MCF 10A (cell line): ENCODE measurements at regions not wholly inside any gene's neighbourhood (a gene's known extent, or its start where the extent isn't known, plus 50 kb on each side); places are given as distances from the start of the nearest gene placed in this dataset.

Experiments used
- BruUV-seq: library from RNA; stranded (reverse); fragments of 400-500 nt; replicated peaks from 2 replicates; lab custom pipeline; 2021; lab: Mats Ljungman, UMichigan
- CTCF ChIA-PET: fragments of 300-600 bp; sonication (Branson Sonifier 250); formaldehyde crosslinking; extraction: SDS; loops from one replicate; lab custom pipeline; 2021; ENCODE audit warnings: antibody characterized with exemption, inconsistent platforms; lab: Yijun Ruan, JAX
- POLR2A ChIA-PET: fragments of 300-600, 350-650 bp; sonication (Branson Sonifier 250); formaldehyde crosslinking; extraction: SDS; loops from one replicate; lab custom pipeline; 2020; ENCODE audit warnings: antibody characterized with exemption, inconsistent platforms; lab: Yijun Ruan, JAX
- DNase-seq: peaks from one replicate; pipeline ENCODE4 v3.0.0-alpha.2; 2018; ENCODE audit not compliant: unreplicated experiment
- H3K27ac Mint-ChIP-seq: one replicate; pipeline ENCODE4 v1.8.0; 2022; ENCODE audit warnings: mild to moderate bottlenecking, low read depth, mixed read lengths; ENCODE audit not compliant: unreplicated experiment
- H3K27me3 Mint-ChIP-seq: one replicate; pipeline ENCODE4 v1.8.0; 2022; ENCODE audit warnings: mixed read lengths; ENCODE audit not compliant: insufficient read depth, unreplicated experiment
- H3K36me3 Mint-ChIP-seq: one replicate; pipeline ENCODE4 v1.8.0; 2022; ENCODE audit warnings: mild to moderate bottlenecking, moderate library complexity, mixed read lengths; ENCODE audit not compliant: insufficient read depth, unreplicated experiment
- H3K4me1 Mint-ChIP-seq: one replicate; pipeline ENCODE4 v1.8.0; 2022; ENCODE audit warnings: mixed read lengths; ENCODE audit not compliant: insufficient read depth, unreplicated experiment
- H3K4me3 Mint-ChIP-seq: one replicate; pipeline ENCODE4 v1.8.0; 2022; ENCODE audit warnings: mild to moderate bottlenecking, moderate library complexity, mixed read lengths; ENCODE audit not compliant: unreplicated experiment
- H3K9me3 Mint-ChIP-seq: one replicate; pipeline ENCODE4 v1.8.0; 2022; ENCODE audit warnings: mixed read lengths; ENCODE audit not compliant: unreplicated experiment
- CTCF ChIP-seq: fragments of 200-600 bp; IDR thresholded peaks from one replicate; pipeline ENCODE4 v1.8.0; 2022; ENCODE audit warnings: antibody characterized with exemption, mild to moderate bottlenecking; ENCODE audit not compliant: unreplicated experiment
- intact Hi-C: fragments of 100-400 bp; cut with micrococcal nuclease; formaldehyde crosslinking; loops from 2 replicates; pipeline ENCODE4 v1.14.1; 2022

GRCh38 chr4:11183356-11183740, 245.3 kb downstream of the HS3ST1 start:
- H3K27ac Mint-ChIP-seq, result no peak overlapping the region
- no TSS peak for BruUV-seq
- POLR2A ChIA-PET, result no interaction called here
- peaks cover 21% of the 10 kb centered on the region for H3K9me3 Mint-ChIP-seq
- intact Hi-C loops, result no loop called here
- no peaks in the 10 kb centered on the region for H3K27me3 Mint-ChIP-seq
- H3K4me3 Mint-ChIP-seq, result no peak overlapping the region
- H3K36me3 Mint-ChIP-seq, result no peaks in the 10 kb centered on the region
- no peak for TF ChIP-seq CTCF
- no peaks in the 10 kb centered on the region for H3K4me1 Mint-ChIP-seq
- CTCF ChIA-PET, result no interaction called here
- no peak for DNase-seq

- DNase-seq, result peak; percentile 29
- peaks cover 21% of the 10 kb centered on the region for H3K9me3 Mint-ChIP-seq
- intact Hi-C loops, result no loop called here
- BruUV-seq, result no TSS peak
- ChIA-PET POLR2A (no interaction called here), CTCF (no interaction called here)
- H3K27ac Mint-ChIP-seq, result no peak overlapping the region
- no peaks in the 10 kb centered on the region for H3K4me1 Mint-ChIP-seq
- no peak for TF ChIP-seq CTCF
- H3K4me3 Mint-ChIP-seq, result no peak overlapping the region
- no peaks in the 10 kb centered on the region for H3K36me3 Mint-ChIP-seq
- H3K27me3 Mint-ChIP-seq, result no peaks in the 10 kb centered on the region
These were observed 245.9 kb downstream of the HS3ST1 start for GRCh38 chr4:11182586-11183355.

- no peak overlapping the region for H3K4me3 Mint-ChIP-seq
- H3K4me1 Mint-ChIP-seq, result no peaks in the 10 kb centered on the region
- ChIA-PET POLR2A (no interaction called here), CTCF (no interaction called here)
- no TSS peak for BruUV-seq
- H3K27me3 Mint-ChIP-seq, result no peaks in the 10 kb centered on the region
- H3K27ac Mint-ChIP-seq, result no peak overlapping the region
- DNase-seq, result no peak
- no peak for TF ChIP-seq CTCF
- intact Hi-C loops, result no loop called here
- H3K9me3 Mint-ChIP-seq, result peaks cover 21% of the 10 kb centered on the region
- H3K36me3 Mint-ChIP-seq, result no peaks in the 10 kb centered on the region
These were observed 246.7 kb downstream of the HS3ST1 start for GRCh38 chr4:11182031-11182430.

DNA sequence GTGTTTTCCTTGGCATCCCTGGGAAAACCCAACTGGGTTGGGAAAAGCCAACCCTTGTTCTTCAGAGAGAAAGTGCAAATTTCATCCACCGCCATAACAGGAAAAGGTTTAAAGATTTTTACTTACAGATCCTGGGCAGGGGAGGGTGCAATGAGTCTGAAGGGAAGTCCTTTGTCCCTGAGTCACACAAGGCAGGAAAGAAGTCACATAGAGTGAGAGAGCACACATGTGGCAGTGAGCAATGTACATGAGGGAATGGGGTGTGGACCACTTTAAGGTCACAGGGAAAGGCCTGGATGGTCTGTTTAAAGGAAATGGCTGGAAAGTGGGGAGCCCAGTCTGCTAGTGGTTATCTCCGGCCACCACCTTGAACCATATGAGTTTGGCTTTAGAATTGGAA, 248.9 kb downstream of the HS3ST1 start:
- ChIA-PET CTCF (no interaction called here), POLR2A (no interaction called here)
- no peak overlapping the region for H3K4me3 Mint-ChIP-seq
- H3K9me3 Mint-ChIP-seq, result peaks cover 34% of the 10 kb centered on the region
- BruUV-seq, result no TSS peak
- no peaks in the 10 kb centered on the region for H3K27me3 Mint-ChIP-seq
- no peak for DNase-seq
- H3K27ac Mint-ChIP-seq, result no peak overlapping the region
- no peak for TF ChIP-seq CTCF
- intact Hi-C loops, result no loop called here
- H3K4me1 Mint-ChIP-seq, result no peaks in the 10 kb centered on the region
- H3K36me3 Mint-ChIP-seq, result no peaks in the 10 kb centered on the region
